DND-41 (cell line): ENCODE measurements at regions not wholly inside any gene's neighbourhood (a gene's known extent, or its start where the extent isn't known, plus 50 kb on each side); places are given as distances from the start of the nearest gene placed in this dataset.

ENCODE experiments used
- CTCF ChIP-seq: IDR thresholded peaks from 2 replicates; pipeline ENCODE4 v1.5.1; 2012; ENCODE audit warnings: borderline replicate concordance, low read length, moderate library complexity, mild to moderate bottlenecking; ENCODE audit not compliant: poor library complexity, severe bottlenecking; ENCODE audit errors: extremely low read depth
- EZH2 ChIP-seq: IDR thresholded peaks from 3 replicates; pipeline ENCODE4 v1.6.1; 2012; ENCODE audit warnings: borderline replicate concordance, low read depth, mild to moderate bottlenecking, moderate library complexity, low read length, inconsistent platforms; ENCODE audit not compliant: severe bottlenecking

DNA sequence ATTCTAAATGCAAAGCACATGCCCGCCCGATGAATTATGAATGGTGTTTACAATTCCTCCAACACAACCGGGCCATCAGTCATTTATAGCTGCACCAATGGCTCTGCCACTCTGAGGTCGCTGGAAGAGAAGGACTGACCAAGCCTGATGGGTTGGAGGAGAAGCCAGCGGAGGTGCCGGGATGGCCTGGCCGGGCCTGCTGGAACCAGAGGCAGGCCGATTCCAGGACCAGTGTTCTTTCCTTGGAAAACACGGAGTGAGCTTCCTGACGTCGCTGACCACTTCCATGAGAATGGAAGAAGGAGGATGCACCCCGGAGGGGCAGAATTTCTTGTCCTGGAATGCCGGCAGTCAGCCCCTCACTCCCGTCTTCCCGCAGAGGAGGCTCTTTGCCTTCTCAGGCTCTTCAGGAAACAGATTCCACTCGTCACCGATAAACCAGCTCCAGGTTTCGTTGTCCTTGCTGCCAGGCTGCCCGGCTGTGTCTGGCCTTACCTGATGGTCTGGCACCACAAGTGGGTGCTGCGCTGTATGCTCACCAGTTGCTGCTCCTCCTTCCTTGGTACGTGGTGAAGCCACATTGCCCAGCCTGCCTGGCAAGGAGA, 358.5 kb upstream of the SFSWAP start:
- no peak for TF ChIP-seq CTCF
- no peak for TF ChIP-seq EZH2
